Mesenchymal stem cell (in vitro differentiated cells and primary cell): ENCODE measurements at regions not wholly inside any gene's neighbourhood (a gene's known extent, or its start where the extent isn't known, plus 50 kb on each side); places are given as distances from the start of the nearest gene placed in this dataset.

ENCODE experiments used
- DNase-seq: peaks from one replicate; pipeline ENCODE4 v3.0.0-alpha.2; 2013
- H2AFZ ChIP-seq: one replicate; pipeline ENCODE4 v1.6.1; 2013; ENCODE audit warnings: low read depth, mild to moderate bottlenecking, control low read depth, inconsistent platforms, low read length, moderate library complexity
- H2AK5ac ChIP-seq: 2 replicates; pipeline ENCODE4 v1.6.1; 2013; ENCODE audit warnings: low read length, moderate library complexity, mild to moderate bottlenecking, inconsistent platforms; ENCODE audit not compliant: severe bottlenecking
- H2BK120ac ChIP-seq: one replicate; pipeline ENCODE4 v1.6.1; 2013; ENCODE audit warnings: low read depth, mild to moderate bottlenecking, inconsistent platforms, low read length, moderate library complexity
- H2BK12ac ChIP-seq, 2 experiments: one replicate each; pipeline ENCODE4 v1.6.1; 2013; ENCODE audit warnings: inconsistent platforms in 2 of 2, low read length in 2 of 2, mild to moderate bottlenecking in 2 of 2, moderate library complexity in 2 of 2, control low read depth in 1 of 2
- H2BK15ac ChIP-seq: one replicate; pipeline ENCODE4 v1.6.1; 2013; ENCODE audit warnings: mild to moderate bottlenecking, low read depth, inconsistent platforms; ENCODE audit not compliant: poor library complexity, severe bottlenecking
- H2BK5ac ChIP-seq: 2 replicates; pipeline ENCODE4 v1.6.1; 2013; ENCODE audit warnings: low read depth, mild to moderate bottlenecking, low read length, control low read depth, inconsistent platforms; ENCODE audit not compliant: poor library complexity, severe bottlenecking
- H3K14ac ChIP-seq, 2 experiments: one replicate each; pipeline ENCODE4 v1.6.1; 2013; ENCODE audit warnings: inconsistent platforms in 2 of 2, low read length in 2 of 2, control low read depth in 1 of 2, mild to moderate bottlenecking in 1 of 2, moderate library complexity in 1 of 2
- H3K18ac ChIP-seq, 2 experiments: one replicate each; pipeline ENCODE4 v1.6.1; 2013; ENCODE audit warnings: inconsistent platforms in 2 of 2, low read length in 2 of 2, control low read depth in 1 of 2, low read depth in 1 of 2, mild to moderate bottlenecking in 1 of 2
- H3K23ac ChIP-seq, 2 experiments: one replicate each; pipeline ENCODE4 v1.6.1; 2013; ENCODE audit warnings: inconsistent platforms in 2 of 2, low read length in 2 of 2, mild to moderate bottlenecking in 2 of 2, moderate library complexity in 2 of 2, control low read depth in 1 of 2
- H3K27ac ChIP-seq: 2 replicates; pipeline ENCODE4 v1.5.1; 2013; ENCODE audit warnings: mild to moderate bottlenecking, moderate library complexity, low read length, control low read depth, inconsistent platforms; ENCODE audit not compliant: poor library complexity, severe bottlenecking
- H3K27me3 ChIP-seq, 2 experiments: 2 replicates each; pipeline versions ENCODE4 v1.6.1 to v1.7.0; 2013; ENCODE audit warnings: low read length in 2 of 2, mild to moderate bottlenecking in 2 of 2, moderate library complexity in 2 of 2, control low read depth in 1 of 2, inconsistent platforms in 1 of 2; ENCODE audit not compliant: control insufficient read depth in 1 of 2, insufficient read depth in 1 of 2
- H3K36me3 ChIP-seq, 2 experiments: 2 replicates each; pipeline versions ENCODE4 v1.6.1 to v1.7.0; 2013; ENCODE audit warnings: low read length in 2 of 2, control low read depth in 1 of 2, inconsistent platforms in 1 of 2, low read depth in 1 of 2, mild to moderate bottlenecking in 1 of 2; ENCODE audit not compliant: insufficient read depth in 2 of 2, control insufficient read depth in 1 of 2
- H3K4ac ChIP-seq, 2 experiments: one replicate each; pipeline ENCODE4 v1.6.1; 2013; ENCODE audit warnings: inconsistent platforms in 2 of 2, low read length in 2 of 2, mild to moderate bottlenecking in 2 of 2, moderate library complexity in 2 of 2, control low read depth in 1 of 2, low read depth in 1 of 2
- H3K4me1 ChIP-seq: 2 replicates; pipeline ENCODE4 v1.6.1; 2013; ENCODE audit warnings: low read depth, low read length, control low read depth; ENCODE audit not compliant: control insufficient read depth, insufficient read depth
- H3K4me2 ChIP-seq: 2 replicates; pipeline ENCODE4 v1.6.1; 2013; ENCODE audit warnings: low read length, mild to moderate bottlenecking, inconsistent platforms; ENCODE audit not compliant: poor library complexity, severe bottlenecking
- H3K4me3 ChIP-seq, 2 experiments: 2 replicates each; pipeline versions ENCODE4 v1.5.1 to v1.7.0; 2013; ENCODE audit warnings: low read length in 2 of 2, mild to moderate bottlenecking in 2 of 2, control low read depth in 1 of 2, low read depth in 1 of 2; ENCODE audit not compliant: insufficient read depth in 1 of 2
- H3K79me1 ChIP-seq: replicated peaks from 2 replicates; pipeline ENCODE4 v1.6.1; 2013; ENCODE audit warnings: mild to moderate bottlenecking, control low read depth, low read length, inconsistent platforms; ENCODE audit not compliant: poor library complexity, severe bottlenecking
- H3K9ac ChIP-seq: 2 replicates; pipeline ENCODE4 v1.7.0; 2013; ENCODE audit warnings: mild to moderate bottlenecking, low read length, moderate library complexity
- H3K9me3 ChIP-seq: 2 replicates; pipeline ENCODE4 v1.7.0; 2013; ENCODE audit warnings: mild to moderate bottlenecking, low read length; ENCODE audit not compliant: control insufficient read depth
- H4K8ac ChIP-seq: one replicate; pipeline ENCODE4 v1.6.1; 2013; ENCODE audit warnings: inconsistent platforms, mild to moderate bottlenecking, low read length, moderate library complexity
- H4K91ac ChIP-seq: one replicate; pipeline ENCODE4 v1.6.1; 2013; ENCODE audit warnings: mild to moderate bottlenecking, low read length, inconsistent platforms
- WGBS: methylation state at CpG from one replicate; pipeline ENCODE4 v1.1.7; 2013; ENCODE audit warnings: mixed read lengths; 5-methylcytosine and 5-hydroxymethylcytosine counted together

GRCh38 chr20:39294137-39294725 lies 332.1 kb downstream of the DHX35 start:
- H2BK12ac ChIP-seq, result no peak overlapping the region
- no peak overlapping the region for H2BK120ac ChIP-seq
- H3K27ac ChIP-seq, result no peak overlapping the region
- no peak overlapping the region for H3K4me2 ChIP-seq
- no peak overlapping the region for H4K8ac ChIP-seq
- H3K4me3 ChIP-seq, result no peak overlapping the region
- no peak for DNase-seq
- no peak overlapping the region for H4K91ac ChIP-seq
- no peak overlapping the region for H3K18ac ChIP-seq
- no peak overlapping the region for H3K4ac ChIP-seq
- no CpG with 5 or more reads among the region's 2 CpGs for WGBS
- no peaks in the 10 kb centered on the region for H3K79me1 ChIP-seq
- H3K4me1 ChIP-seq, result no peaks in the 10 kb centered on the region
- H3K23ac ChIP-seq, result no peak overlapping the region
- H3K36me3 ChIP-seq, result no peaks in the 10 kb centered on the region
- H3K9me3 ChIP-seq, result no peaks in the 10 kb centered on the region
- H3K27me3 ChIP-seq, result no peaks in the 10 kb centered on the region
- no peak overlapping the region for H2AK5ac ChIP-seq
- no peak overlapping the region for H3K14ac ChIP-seq
- no peak overlapping the region for H2BK15ac ChIP-seq
- H3K9ac ChIP-seq, result no peak overlapping the region
- no peak overlapping the region for H2AFZ ChIP-seq
- no peak overlapping the region for H2BK5ac ChIP-seq

GRCh38 chr20:39292193-39292736 lies 330.1 kb downstream of the DHX35 start:
- H3K27ac ChIP-seq, result no peak overlapping the region
- no peaks in the 10 kb centered on the region for H3K9me3 ChIP-seq
- no peak overlapping the region for H3K4me3 ChIP-seq
- H3K4me1 ChIP-seq, result no peaks in the 10 kb centered on the region
- H3K18ac ChIP-seq, result no peak overlapping the region
- no peak overlapping the region for H2AK5ac ChIP-seq
- no peak overlapping the region for H3K23ac ChIP-seq
- H2BK15ac ChIP-seq, result no peak overlapping the region
- 63% methylated on average over 3 of the region's 3 CpGs for WGBS
- H3K36me3 ChIP-seq, result no peaks in the 10 kb centered on the region
- DNase-seq, result no peak
- no peak overlapping the region for H2BK120ac ChIP-seq
- no peak overlapping the region for H2AFZ ChIP-seq
- H3K27me3 ChIP-seq, result no peaks in the 10 kb centered on the region
- no peak overlapping the region for H3K4ac ChIP-seq
- H3K14ac ChIP-seq, result no peak overlapping the region
- H3K9ac ChIP-seq, result no peak overlapping the region
- H2BK12ac ChIP-seq, result no peak overlapping the region
- H3K79me1 ChIP-seq, result no peaks in the 10 kb centered on the region
- H4K8ac ChIP-seq, result no peak overlapping the region
- H3K4me2 ChIP-seq, result no peak overlapping the region
- H4K91ac ChIP-seq, result no peak overlapping the region
- H2BK5ac ChIP-seq, result no peak overlapping the region

GRCh38 chr20:39291301-39291700 lies 329.2 kb downstream of the DHX35 start:
- Histone ChIP-seq H2BK120ac (no peak overlapping the region), H3K18ac (no peak overlapping the region), H3K14ac (no peak overlapping the region), H3K4me1 (no peaks in the 10 kb centered on the region), H2AK5ac (no peak overlapping the region), H2AFZ (no peak overlapping the region), H3K9ac (no peak overlapping the region), H2BK15ac (no peak overlapping the region), H3K27ac (no peak overlapping the region), H4K8ac (no peak overlapping the region), H4K91ac (no peak overlapping the region), H2BK5ac (no peak overlapping the region), H3K36me3 (no peaks in the 10 kb centered on the region), H3K9me3 (no peaks in the 10 kb centered on the region), H3K23ac (no peak overlapping the region), H3K27me3 (no peaks in the 10 kb centered on the region), H2BK12ac (no peak overlapping the region), H3K4me3 (no peak overlapping the region), H3K79me1 (no peaks in the 10 kb centered on the region), H3K4ac (no peak overlapping the region), H3K4me2 (no peak overlapping the region)
- 66% methylated on average over 5 of the region's 5 CpGs for WGBS
- DNase-seq, result no peak

GRCh38 chr20:39290575-39290974 lies 328.4 kb downstream of the DHX35 start:
- DNase-seq, result no peak
- Histone ChIP-seq H3K4me3 (no peak overlapping the region), H4K91ac (no peak overlapping the region), H3K4me2 (no peak overlapping the region), H2BK15ac (no peak overlapping the region), H3K27ac (no peak overlapping the region), H4K8ac (no peak overlapping the region), H3K23ac (no peak overlapping the region), H3K14ac (no peak overlapping the region), H2AK5ac (no peak overlapping the region), H3K36me3 (no peaks in the 10 kb centered on the region), H3K79me1 (no peaks in the 10 kb centered on the region), H2BK12ac (no peak overlapping the region), H2BK5ac (no peak overlapping the region), H3K9ac (no peak overlapping the region), H3K4me1 (no peaks in the 10 kb centered on the region), H3K9me3 (no peaks in the 10 kb centered on the region), H3K27me3 (peaks cover 0 to 3% of the 10 kb centered on the region in 2 experiments), H3K4ac (no peak overlapping the region), H2BK120ac (no peak overlapping the region), H3K18ac (no peak overlapping the region), H2AFZ (no peak overlapping the region)
